Mammary epithelial cell (primary cell): ENCODE measurements at regions not wholly inside any gene's neighbourhood (a gene's known extent, or its start where the extent isn't known, plus 50 kb on each side); places are given as distances from the start of the nearest gene placed in this dataset.

Source experiments
- CTCF ChIP-seq, 2 donors: IDR thresholded peaks in 1 of 2; conservative IDR thresholded peaks in 1 of 2; 2 replicates each; pipeline ENCODE4 v1.5.1; 2011 to 2012; ENCODE audit warnings: inconsistent platforms in 2 of 2, low read length in 2 of 2, mild to moderate bottlenecking in 2 of 2, control low read depth in 1 of 2, low read depth in 1 of 2; ENCODE audit not compliant: insufficient read depth in 1 of 2; ENCODE audit errors: extremely low read depth in 1 of 2
- EZH2 ChIP-seq: IDR thresholded peaks from 2 replicates; pipeline ENCODE4 v1.6.1; 2012; ENCODE audit warnings: low read length, inconsistent platforms, borderline replicate concordance

DNA sequence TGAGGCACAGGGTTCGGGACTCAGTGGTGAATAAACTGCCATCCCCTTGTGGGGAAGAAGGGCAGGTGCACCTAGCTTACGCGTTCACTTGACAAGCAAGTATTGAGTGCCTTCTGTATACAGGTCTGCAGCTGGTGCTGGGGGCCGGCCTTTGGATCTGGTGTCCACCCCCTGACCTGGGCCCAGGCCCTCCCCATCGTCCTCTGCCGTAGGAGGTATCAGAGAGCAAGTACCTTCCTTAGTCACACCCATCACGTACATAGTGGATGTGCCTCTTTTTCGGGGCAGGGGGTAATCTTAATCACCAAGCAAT is 53.3 kb downstream of the SMIM38 start:
- TF ChIP-seq CTCF (conservative IDR thresholded peaks at IDR 0.05 in 1 of 2, IDR thresholded peaks at IDR 0.05 in 1 of 2; ENCODE audit: extremely low read depth in 1 of 2, insufficient read depth in 1 of 2, low read depth in 1 of 2, low read length in 2 of 2) (no peak), EZH2 (no peak)
